ENCODE measurements at regions not wholly inside any gene's neighbourhood (a gene's known extent, or its start where the extent isn't known, plus 50 kb on each side); places are given as distances from the start of the nearest gene placed in this dataset.

DNA sequence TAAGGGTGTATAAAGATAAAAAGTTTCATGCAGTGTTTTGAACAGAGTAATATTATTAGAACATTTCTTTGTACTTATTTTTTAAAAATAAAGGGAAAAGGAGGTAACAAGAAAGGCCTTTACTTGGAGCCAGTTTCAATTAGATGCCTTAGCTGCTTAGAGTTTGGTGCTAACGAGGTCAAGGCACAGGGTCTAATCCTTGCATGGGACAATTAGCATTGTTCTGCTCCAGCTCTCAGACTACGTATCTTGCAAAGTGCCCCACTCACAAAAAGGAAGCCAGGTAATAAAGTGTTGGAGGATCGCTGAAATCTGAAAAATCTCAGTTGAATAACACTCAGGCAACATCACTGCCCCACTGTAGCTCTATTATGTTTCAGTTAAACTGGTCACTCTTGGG is 2011.3 kb downstream of the EFNA5 start:
- in situ Hi-C loops (cut with MboI; ENCODE audit: low pct_unique_long_range_greater_than_20kb, low sequenced_read_pairs, unreplicated experiment): no loop called here
- DNase-seq (ENCODE audit: low spot score): no peak
- TF ChIP-seq, protein P1, sequence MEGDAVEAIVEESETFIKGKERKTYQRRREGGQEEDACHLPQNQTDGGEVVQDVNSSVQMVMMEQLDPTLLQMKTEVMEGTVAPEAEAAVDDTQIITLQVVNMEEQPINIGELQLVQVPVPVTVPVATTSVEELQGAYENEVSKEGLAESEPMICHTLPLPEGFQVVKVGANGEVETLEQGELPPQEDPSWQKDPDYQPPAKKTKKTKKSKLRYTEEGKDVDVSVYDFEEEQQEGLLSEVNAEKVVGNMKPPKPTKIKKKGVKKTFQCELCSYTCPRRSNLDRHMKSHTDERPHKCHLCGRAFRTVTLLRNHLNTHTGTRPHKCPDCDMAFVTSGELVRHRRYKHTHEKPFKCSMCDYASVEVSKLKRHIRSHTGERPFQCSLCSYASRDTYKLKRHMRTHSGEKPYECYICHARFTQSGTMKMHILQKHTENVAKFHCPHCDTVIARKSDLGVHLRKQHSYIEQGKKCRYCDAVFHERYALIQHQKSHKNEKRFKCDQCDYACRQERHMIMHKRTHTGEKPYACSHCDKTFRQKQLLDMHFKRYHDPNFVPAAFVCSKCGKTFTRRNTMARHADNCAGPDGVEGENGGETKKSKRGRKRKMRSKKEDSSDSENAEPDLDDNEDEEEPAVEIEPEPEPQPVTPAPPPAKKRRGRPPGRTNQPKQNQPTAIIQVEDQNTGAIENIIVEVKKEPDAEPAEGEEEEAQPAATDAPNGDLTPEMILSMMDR (IDR thresholded peaks at IDR 0.05; ENCODE audit: extremely low read depth, insufficient read depth, missing control alignments): no peak

GRCh38 chr5:105640328-105640727 is 2030.4 kb downstream of the EFNA5 start:
- TF ChIP-seq, protein P1 (IDR thresholded peaks at IDR 0.05; ENCODE audit: extremely low read depth, insufficient read depth, missing control alignments): no peak
- DNase-seq (ENCODE audit: low spot score): no peak
- in situ Hi-C loops (cut with MboI; ENCODE audit: low pct_unique_long_range_greater_than_20kb, low sequenced_read_pairs, unreplicated experiment): no loop called here

GRCh38 chr5:105639511-105639910 is 2031.2 kb downstream of the EFNA5 start:
- in situ Hi-C loops (cut with MboI; ENCODE audit: low pct_unique_long_range_greater_than_20kb, low sequenced_read_pairs, unreplicated experiment): no loop called here
- TF ChIP-seq, protein P1 (IDR thresholded peaks at IDR 0.05; ENCODE audit: extremely low read depth, insufficient read depth, missing control alignments): no peak
- no peak for DNase-seq (ENCODE audit: low spot score)

DNA sequence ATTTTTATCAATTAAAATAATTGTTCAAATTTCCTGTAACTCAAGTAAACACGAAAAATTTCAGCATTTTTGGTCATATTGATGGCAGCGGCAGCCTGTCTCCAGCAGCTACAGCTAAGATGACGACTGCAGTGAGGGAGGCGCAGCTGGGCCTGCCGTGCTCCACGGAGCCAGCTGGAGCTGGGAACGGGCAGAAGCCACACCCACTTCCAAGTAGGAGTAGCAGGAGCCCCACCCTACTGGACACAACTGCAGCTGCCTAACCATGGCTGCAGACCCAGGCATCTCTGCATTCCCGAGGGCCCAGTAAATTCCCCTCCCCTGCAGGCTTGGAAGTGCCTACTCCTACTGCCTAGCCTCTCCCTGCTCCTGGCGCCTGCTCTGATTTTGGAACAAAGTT is 2031.7 kb downstream of the EFNA5 start:
- DNase-seq (ENCODE audit: low spot score): no peak
- TF ChIP-seq, protein P1 (IDR thresholded peaks at IDR 0.05; ENCODE audit: extremely low read depth, insufficient read depth, missing control alignments): no peak
- in situ Hi-C loops (cut with MboI; ENCODE audit: low pct_unique_long_range_greater_than_20kb, low sequenced_read_pairs, unreplicated experiment): no loop called here

DNA sequence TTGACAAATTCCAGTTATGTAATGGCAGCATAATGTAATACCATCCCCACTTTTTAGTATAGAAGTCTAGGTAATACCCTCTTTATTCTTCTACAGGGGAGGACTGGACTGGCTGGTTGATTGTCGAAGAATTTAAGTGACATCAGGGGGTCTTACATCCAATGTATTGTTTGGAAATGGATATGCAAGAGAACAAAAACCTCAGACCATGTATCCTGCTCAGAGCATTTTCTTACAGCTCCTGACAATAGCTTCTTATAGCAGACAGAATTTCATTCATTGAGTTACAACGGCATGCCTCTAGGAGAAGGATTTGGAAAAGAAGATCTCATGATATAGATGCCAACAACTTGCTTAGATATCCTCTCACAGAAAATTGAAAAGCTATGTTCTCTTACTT is 2032.3 kb downstream of the EFNA5 start:
- no peak for DNase-seq (ENCODE audit: low spot score)
- TF ChIP-seq, protein P1 (IDR thresholded peaks at IDR 0.05; ENCODE audit: extremely low read depth, insufficient read depth, missing control alignments): no peak
- in situ Hi-C loops (cut with MboI; ENCODE audit: low pct_unique_long_range_greater_than_20kb, low sequenced_read_pairs, unreplicated experiment): no loop called here

DNA sequence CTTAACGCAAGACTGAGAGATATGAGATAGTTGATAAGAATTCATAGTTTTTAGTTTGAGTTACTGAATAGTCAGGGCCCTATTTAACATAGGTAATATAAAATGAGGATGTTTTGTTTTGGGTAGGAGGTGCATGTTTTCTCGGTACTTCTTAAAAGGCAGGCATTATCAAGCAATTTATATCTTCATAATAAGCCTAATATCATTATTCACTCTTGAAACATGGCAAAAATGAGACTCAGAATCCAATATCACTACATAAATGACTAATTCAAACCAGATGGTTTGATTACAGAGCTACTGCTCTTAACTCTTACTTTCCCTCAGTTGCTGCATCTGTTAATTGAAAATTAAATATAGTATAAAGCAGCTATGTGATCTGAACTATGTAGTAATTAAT is 2038.7 kb downstream of the EFNA5 start:
- TF ChIP-seq, protein P1 (IDR thresholded peaks at IDR 0.05; ENCODE audit: extremely low read depth, insufficient read depth, missing control alignments): no peak
- in situ Hi-C loops (cut with MboI; ENCODE audit: low pct_unique_long_range_greater_than_20kb, low sequenced_read_pairs, unreplicated experiment): no loop called here
- no peak for DNase-seq (ENCODE audit: low spot score)

DNA sequence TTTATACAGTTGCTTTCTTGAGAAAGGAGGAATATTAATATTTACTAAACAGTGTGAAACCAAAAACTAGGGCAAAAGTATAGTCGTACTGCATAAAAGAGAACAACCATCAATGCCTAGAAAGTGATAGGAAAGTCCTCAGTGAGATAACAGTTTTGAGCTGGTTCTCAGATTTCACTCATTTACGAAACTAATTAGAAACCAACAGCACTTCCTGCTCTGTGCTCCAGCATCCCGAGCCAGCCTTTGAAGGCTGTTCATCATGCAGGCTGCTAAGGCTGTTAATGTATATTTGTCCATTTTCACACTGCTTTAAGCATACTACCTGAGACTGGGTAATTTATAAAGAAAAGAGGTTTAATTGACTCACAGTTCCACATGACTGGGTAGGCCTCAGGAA is 2039.9 kb downstream of the EFNA5 start:
- DNase-seq (ENCODE audit: low spot score): no peak
- TF ChIP-seq, protein P1 (IDR thresholded peaks at IDR 0.05; ENCODE audit: extremely low read depth, insufficient read depth, missing control alignments): no peak
- in situ Hi-C loops (cut with MboI; ENCODE audit: low pct_unique_long_range_greater_than_20kb, low sequenced_read_pairs, unreplicated experiment): no loop called here
